Liver (tissue), 8 donors: ENCODE measurements at regions not wholly inside any gene's neighbourhood (a gene's known extent, or its start where the extent isn't known, plus 50 kb on each side); places are given as distances from the start of the nearest gene placed in this dataset.

Experiments
- DNase-seq: peaks from one replicate; pipeline ENCODE4 v3.0.0-alpha.2; 2017; ENCODE audit warnings: low spot score
- H3K27ac ChIP-seq, 2 donors: one replicate each; pipeline ENCODE4 v1.7.0; 2013; ENCODE audit warnings: inconsistent platforms in 2 of 2, low read length in 2 of 2, control low read depth in 1 of 2, low read depth in 1 of 2, mild to moderate bottlenecking in 1 of 2
- H3K27me3 ChIP-seq, 4 donors: one replicate each; pipeline versions ENCODE4 v1.6.1 to v1.7.0; 2013; ENCODE audit warnings: low read length in 3 of 4, inconsistent platforms in 1 of 4, mild to moderate bottlenecking in 1 of 4, moderate library complexity in 1 of 4; ENCODE audit not compliant: control insufficient read depth in 4 of 4, insufficient read depth in 4 of 4
- H3K36me3 ChIP-seq, 4 donors: one replicate each; pipeline versions ENCODE4 v1.6.1 to v1.7.0; 2013; ENCODE audit warnings: low read length in 3 of 4, mild to moderate bottlenecking in 3 of 4, low read depth in 1 of 4, moderate library complexity in 1 of 4; ENCODE audit not compliant: control insufficient read depth in 4 of 4, insufficient read depth in 3 of 4
- H3K4me1 ChIP-seq, 4 donors: one replicate each; pipeline versions ENCODE4 v1.6.1 to v1.7.0; 2013; ENCODE audit warnings: low read length in 3 of 4, mild to moderate bottlenecking in 3 of 4, moderate library complexity in 1 of 4; ENCODE audit not compliant: control insufficient read depth in 4 of 4, insufficient read depth in 4 of 4
- H3K4me3 ChIP-seq, 3 donors: one replicate each; pipeline versions ENCODE4 v1.6.1 to v1.7.0; 2013; ENCODE audit warnings: low read length in 3 of 3, control low read depth in 1 of 3, low read depth in 1 of 3, mild to moderate bottlenecking in 1 of 3
- H3K9ac ChIP-seq, 2 donors: one replicate each; pipeline ENCODE4 v1.7.0; 2013; ENCODE audit warnings: low read length in 2 of 2, mild to moderate bottlenecking in 2 of 2, moderate library complexity in 2 of 2, control low read depth in 1 of 2, low read depth in 1 of 2
- H3K9me3 ChIP-seq, 4 donors: one replicate each; pipeline versions ENCODE4 v1.6.1 to v1.7.0; 2013; ENCODE audit warnings: low read length in 3 of 4; ENCODE audit not compliant: control insufficient read depth in 4 of 4
- ATF3 ChIP-seq: IDR thresholded peaks from 2 replicates; pipeline ENCODE4 v1.6.1; 2016; ENCODE audit warnings: antibody characterized with exemption
- EGR1 ChIP-seq, 2 donors: IDR thresholded peaks; 2 replicates each; pipeline ENCODE4 v1.6.1; 2016 to 2018; ENCODE audit warnings: antibody characterized with exemption in 2 of 2, low read depth in 2 of 2
- FOXA1 ChIP-seq: IDR thresholded peaks from 2 replicates; pipeline ENCODE4 v1.6.1; 2016; ENCODE audit warnings: antibody characterized with exemption
- FOXA2 ChIP-seq: IDR thresholded peaks from 2 replicates; pipeline ENCODE4 v1.6.1; 2016; ENCODE audit warnings: antibody characterized with exemption
- GABPA ChIP-seq, 2 donors: IDR thresholded peaks in 1 of 2; conservative IDR thresholded peaks in 1 of 2; 2 replicates each; pipeline ENCODE4 v1.6.1; 2016; ENCODE audit warnings: antibody characterized with exemption in 2 of 2, mild to moderate bottlenecking in 1 of 2, moderate library complexity in 1 of 2
- HNF4A ChIP-seq, 2 donors: conservative IDR thresholded peaks; 2 replicates each; pipeline ENCODE4 v1.6.1; 2016; ENCODE audit warnings: antibody characterized with exemption in 2 of 2, mild to moderate bottlenecking in 2 of 2
- JUND ChIP-seq, 2 donors: IDR thresholded peaks; 2 replicates each; pipeline ENCODE4 v1.6.1; 2016; ENCODE audit warnings: antibody characterized with exemption in 2 of 2
- NR2F2 ChIP-seq: IDR thresholded peaks from 2 replicates; pipeline ENCODE4 v1.6.1; 2016; ENCODE audit warnings: antibody characterized with exemption
- RAD21 ChIP-seq, 2 donors: IDR thresholded peaks; 2 replicates each; pipeline ENCODE4 v1.6.1; 2016; ENCODE audit warnings: antibody characterized with exemption in 2 of 2, mild to moderate bottlenecking in 2 of 2
- REST ChIP-seq: IDR thresholded peaks from 2 replicates; pipeline ENCODE4 v1.6.1; 2016; ENCODE audit warnings: antibody characterized with exemption, mild to moderate bottlenecking
- RXRA ChIP-seq, 2 donors: IDR thresholded peaks; 2 replicates each; pipeline ENCODE4 v1.6.1; 2017 to 2018; ENCODE audit warnings: antibody characterized with exemption in 2 of 2, mild to moderate bottlenecking in 1 of 2
- SP1 ChIP-seq: IDR thresholded peaks from 2 replicates; pipeline ENCODE4 v1.6.1; 2018; ENCODE audit warnings: antibody characterized with exemption, mild to moderate bottlenecking
- TAF1 ChIP-seq: conservative IDR thresholded peaks from 2 replicates; pipeline ENCODE4 v1.6.1; 2016; ENCODE audit warnings: antibody characterized with exemption, mild to moderate bottlenecking
- YY1 ChIP-seq: IDR thresholded peaks from 2 replicates; pipeline ENCODE4 v1.6.1; 2016; ENCODE audit warnings: antibody characterized with exemption, mild to moderate bottlenecking
- ZBTB33 ChIP-seq: IDR thresholded peaks from 2 replicates; pipeline ENCODE4 v1.6.1; 2016; ENCODE audit warnings: antibody characterized with exemption
- WGBS: extraction: QIAGEN DNeasy Blood & Tissue Kit; methylation state at CpG from one replicate; pipeline ENCODE4 v1.1.7; 2013; 5-methylcytosine and 5-hydroxymethylcytosine counted together
- TF ChIP-seq, protein P1 (sequence below): IDR thresholded peaks from 2 replicates; pipeline ENCODE4 v1.6.1; 2016; ENCODE audit warnings: antibody characterized with exemption
- TF ChIP-seq, protein P2 (sequence below): fragments of 150-350 bp; IDR thresholded peaks from 2 replicates; pipeline ENCODE4 v1.5.1; 2017; ENCODE audit warnings: improper control_type of control experiment, low read depth, low read length; ENCODE audit not compliant: missing input control
- donor health status: healthy.
- donor health status: healthy.
- donor health status: healthy.
- donor health status: healthy.
- donor health status: healthy.

DNA sequence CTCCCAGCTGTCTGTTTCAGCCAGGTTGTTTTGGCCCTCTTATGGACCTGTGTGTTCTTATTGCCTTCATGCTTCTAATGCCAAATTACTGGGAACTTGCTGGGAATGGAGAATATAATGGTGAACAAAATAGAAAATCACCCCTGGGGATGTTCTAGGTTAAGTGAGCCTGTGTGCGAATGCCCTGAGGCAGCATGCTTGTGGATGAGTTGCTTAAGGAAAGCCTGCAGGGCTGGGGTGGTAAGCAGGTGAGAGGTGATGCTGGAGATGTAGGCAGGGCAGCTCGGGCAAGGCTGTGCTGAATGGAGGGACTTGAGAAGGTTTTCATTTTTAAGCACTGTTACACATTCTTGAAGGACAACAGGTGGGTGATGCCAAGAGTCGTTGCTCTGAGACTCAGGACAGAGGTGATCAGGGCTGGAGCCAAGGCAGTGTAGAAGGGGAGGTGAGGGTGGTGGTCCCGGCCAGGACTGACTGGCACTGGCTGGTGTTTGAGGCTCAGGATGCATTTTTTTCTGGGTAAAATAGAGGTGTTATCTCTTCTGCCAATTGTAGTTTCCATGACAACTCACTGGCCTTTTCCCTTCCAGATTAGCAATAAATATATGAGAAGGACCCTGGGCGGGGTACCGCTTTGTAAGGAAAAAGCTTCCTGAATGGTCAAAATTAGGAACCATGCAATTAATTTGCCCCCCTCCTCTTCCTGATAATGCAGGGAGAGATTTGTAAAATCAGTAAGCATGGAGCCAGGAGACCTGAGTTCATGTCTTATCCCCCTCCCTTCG lies 342.8 kb downstream of the ICE1 start:
- no peak overlapping the region for H3K27ac ChIP-seq
- 90% methylated on average over 7 of the region's 7 CpGs for WGBS
- DNase-seq = no peak
- no peak overlapping the region for H3K9ac ChIP-seq
- no peaks in the 10 kb centered on the region for H3K36me3 ChIP-seq
- peaks cover 5 to 14% (median 8%) of the 10 kb centered on the region in 4 donors for H3K4me1 ChIP-seq
- H3K27me3 ChIP-seq = no peaks in the 10 kb centered on the region
- H3K4me3 ChIP-seq = no peak overlapping the region
- H3K9me3 ChIP-seq = peaks cover 0 to 4% (median 3%) of the 10 kb centered on the region in 4 donors
- TF ChIP-seq FOXA1 (no peak), YY1 (no peak), FOXA2 (no peak), NR2F2 (no peak), REST (no peak), RAD21 (IDR thresholded peaks at IDR 0.05) (no peak), JUND (IDR thresholded peaks at IDR 0.05) (no peak), HNF4A (conservative IDR thresholded peaks at IDR 0.05) (no peak), RXRA (IDR thresholded peaks at IDR 0.05) (no peak), SP1 (no peak), ZBTB33 (no peak), EGR1 (IDR thresholded peaks at IDR 0.05; ENCODE audit: low read depth in 2 of 2) (no peak), TAF1 (no peak)
- TF ChIP-seq, protein P1, sequence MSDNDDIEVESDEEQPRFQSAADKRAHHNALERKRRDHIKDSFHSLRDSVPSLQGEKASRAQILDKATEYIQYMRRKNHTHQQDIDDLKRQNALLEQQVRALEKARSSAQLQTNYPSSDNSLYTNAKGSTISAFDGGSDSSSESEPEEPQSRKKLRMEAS = no peak
- TF ChIP-seq, protein P2, sequence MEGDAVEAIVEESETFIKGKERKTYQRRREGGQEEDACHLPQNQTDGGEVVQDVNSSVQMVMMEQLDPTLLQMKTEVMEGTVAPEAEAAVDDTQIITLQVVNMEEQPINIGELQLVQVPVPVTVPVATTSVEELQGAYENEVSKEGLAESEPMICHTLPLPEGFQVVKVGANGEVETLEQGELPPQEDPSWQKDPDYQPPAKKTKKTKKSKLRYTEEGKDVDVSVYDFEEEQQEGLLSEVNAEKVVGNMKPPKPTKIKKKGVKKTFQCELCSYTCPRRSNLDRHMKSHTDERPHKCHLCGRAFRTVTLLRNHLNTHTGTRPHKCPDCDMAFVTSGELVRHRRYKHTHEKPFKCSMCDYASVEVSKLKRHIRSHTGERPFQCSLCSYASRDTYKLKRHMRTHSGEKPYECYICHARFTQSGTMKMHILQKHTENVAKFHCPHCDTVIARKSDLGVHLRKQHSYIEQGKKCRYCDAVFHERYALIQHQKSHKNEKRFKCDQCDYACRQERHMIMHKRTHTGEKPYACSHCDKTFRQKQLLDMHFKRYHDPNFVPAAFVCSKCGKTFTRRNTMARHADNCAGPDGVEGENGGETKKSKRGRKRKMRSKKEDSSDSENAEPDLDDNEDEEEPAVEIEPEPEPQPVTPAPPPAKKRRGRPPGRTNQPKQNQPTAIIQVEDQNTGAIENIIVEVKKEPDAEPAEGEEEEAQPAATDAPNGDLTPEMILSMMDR = no peak

DNA sequence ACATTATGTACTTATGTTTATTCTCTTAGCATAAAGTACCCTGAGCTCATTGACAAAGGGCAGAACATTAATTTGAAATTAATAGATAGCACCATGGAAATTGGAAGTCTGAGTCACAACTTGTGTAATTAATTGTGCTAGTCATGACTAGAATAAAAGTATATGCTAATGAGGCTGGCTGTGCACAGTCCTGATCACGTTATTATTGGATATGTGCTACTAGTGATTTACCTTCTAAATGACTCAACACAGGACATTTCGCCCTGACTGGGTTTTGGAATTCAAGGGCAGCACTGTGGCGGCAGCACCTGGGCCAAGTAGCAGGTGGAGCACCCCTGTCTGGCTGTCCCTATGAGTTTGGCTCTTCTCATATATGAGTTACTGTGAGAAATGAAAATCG lies 341.8 kb downstream of the ICE1 start:
- H3K27ac ChIP-seq = no peak overlapping the region
- H3K27me3 ChIP-seq = no peaks in the 10 kb centered on the region
- 92% methylated on average over 4 of the region's 4 CpGs for WGBS
- H3K9me3 ChIP-seq = peaks cover 0 to 4% (median 3%) of the 10 kb centered on the region in 4 donors
- no peaks in the 10 kb centered on the region for H3K36me3 ChIP-seq
- no peak overlapping the region for H3K4me3 ChIP-seq
- no peak overlapping the region for H3K9ac ChIP-seq
- no peak for DNase-seq
- H3K4me1 ChIP-seq = peaks cover 5 to 14% (median 8%) of the 10 kb centered on the region in 4 donors
- no peak for TF ChIP-seq REST
- TF ChIP-seq ATF3 = no peak
- TF ChIP-seq GABPA (IDR thresholded peaks at IDR 0.05 in 1 of 2, conservative IDR thresholded peaks at IDR 0.05 in 1 of 2) = no peak
- TF ChIP-seq EGR1 (IDR thresholded peaks at IDR 0.05; ENCODE audit: low read depth in 2 of 2) = no peak
- TF ChIP-seq, protein P1 = no peak
- no peak for TF ChIP-seq TAF1
- TF ChIP-seq FOXA2 = no peak
- TF ChIP-seq RXRA (IDR thresholded peaks at IDR 0.05) = no peak
- no peak for TF ChIP-seq NR2F2
- no peak for TF ChIP-seq ZBTB33
